ENCODE measurements at regions not wholly inside any gene's neighbourhood (a gene's known extent, or its start where the extent isn't known, plus 50 kb on each side); places are given as distances from the start of the nearest gene placed in this dataset.
"Not testable (repeated sequence)": the region's sequence is repeated elsewhere in the genome, so short reads cannot be mapped to it uniquely, and the experiment has no call there.

- no peak for DNase-seq
- Histone ChIP-seq H3K4me3 (no peak overlapping the region), H3K27me3 (no peaks in the 10 kb centered on the region), H3K4me1 (no peaks in the 10 kb centered on the region), H3K27ac (no peak overlapping the region), H3K36me3 (peaks cover 2% of the 10 kb centered on the region; the same call in 1 of the 2 replicates), H3K9me3 (replicated peaks) (peaks cover 3% of the 10 kb centered on the region; the same call in 1 of the 2 replicates)
Measured at GRCh38 chr3:101966226-101966625, 116.9 kb downstream of the NFKBIZ start.

- H3K36me3 ChIP-seq = no peaks in the 10 kb centered on the region
- no peak overlapping the region for H3K27ac ChIP-seq
- no peak overlapping the region for H3K4me3 ChIP-seq
- DNase-seq = no peak
- H3K27me3 ChIP-seq = no peaks in the 10 kb centered on the region
- H3K9me3 ChIP-seq (replicated peaks) = peaks cover 3% of the 10 kb centered on the region; the same call in 1 of the 2 replicates
- no peaks in the 10 kb centered on the region for H3K4me1 ChIP-seq
Measured at GRCh38 chr3:101970212-101970611, 120.9 kb downstream of the NFKBIZ start.

DNA sequence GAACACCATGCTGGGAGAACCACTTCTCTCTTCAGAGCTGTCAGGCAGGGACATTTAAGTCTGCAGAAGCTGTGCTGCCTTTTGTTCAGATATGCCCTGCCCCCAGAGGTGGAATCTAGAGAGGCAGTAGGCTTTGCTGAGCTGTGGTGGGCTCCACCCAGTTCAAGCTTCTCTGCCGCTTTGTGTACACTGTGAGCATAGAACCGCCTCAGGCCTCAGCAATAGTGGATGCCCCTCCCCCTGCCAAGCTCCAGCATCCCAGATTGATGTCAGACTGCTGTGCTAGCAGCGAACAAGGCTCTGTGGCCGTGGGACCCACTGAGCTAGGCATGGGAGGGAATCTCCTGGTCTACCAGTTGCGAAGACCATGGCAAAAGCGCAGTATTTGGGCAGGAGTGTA is 121.6 kb downstream of the NFKBIZ start:
- peaks cover 3% of the 10 kb centered on the region; the same call in 1 of the 2 replicates for H3K9me3 ChIP-seq (replicated peaks)
- no peak overlapping the region for H3K27ac ChIP-seq
- peak; percentile 12 to 16 for DNase-seq
- no peak overlapping the region for H3K4me3 ChIP-seq
- no peaks in the 10 kb centered on the region for H3K4me1 ChIP-seq
- no peaks in the 10 kb centered on the region for H3K36me3 ChIP-seq
- no peaks in the 10 kb centered on the region for H3K27me3 ChIP-seq

DNA sequence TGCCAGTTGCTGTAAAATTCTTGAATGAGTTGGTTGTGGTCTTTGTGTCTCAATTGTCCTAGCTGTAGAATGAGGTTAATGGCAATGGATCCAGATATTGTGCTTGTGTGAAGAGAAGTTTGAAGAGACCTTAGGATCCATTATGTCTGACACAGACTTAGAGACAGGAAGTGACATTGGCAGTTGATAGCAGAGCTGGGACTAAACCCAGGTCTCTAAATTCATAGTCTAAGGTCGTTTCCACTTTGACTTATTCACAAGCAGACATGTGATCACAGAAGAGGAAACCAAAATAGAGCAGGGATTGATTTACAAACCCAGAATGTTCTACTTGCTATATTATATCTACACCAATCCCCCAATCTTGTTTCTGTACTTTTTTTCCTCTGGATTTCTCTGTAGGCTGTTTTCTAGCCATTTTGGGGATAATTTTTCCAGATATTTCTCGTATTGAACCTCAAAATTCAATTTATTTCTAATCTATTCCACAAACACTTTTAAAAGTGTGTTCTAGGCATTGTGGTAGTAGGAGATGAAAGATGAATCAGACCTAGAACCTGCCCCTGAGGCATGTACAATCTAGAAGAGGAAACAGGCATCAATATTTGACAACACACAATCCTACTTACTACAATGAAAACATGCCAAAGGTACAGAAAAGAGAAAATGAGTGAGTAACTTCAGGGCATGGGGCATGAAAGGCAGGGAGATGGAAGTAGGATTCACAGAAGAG is 123.3 kb downstream of the NFKBIZ start:
- peaks cover 9% of the 10 kb centered on the region for H3K4me1 ChIP-seq
- H3K9me3 ChIP-seq (replicated peaks) = no peaks in the 10 kb centered on the region
- H3K27ac ChIP-seq = no peak overlapping the region
- H3K36me3 ChIP-seq = no peaks in the 10 kb centered on the region
- H3K27me3 ChIP-seq = no peaks in the 10 kb centered on the region
- H3K4me3 ChIP-seq = no peak overlapping the region
- DNase-seq = no peak

DNA sequence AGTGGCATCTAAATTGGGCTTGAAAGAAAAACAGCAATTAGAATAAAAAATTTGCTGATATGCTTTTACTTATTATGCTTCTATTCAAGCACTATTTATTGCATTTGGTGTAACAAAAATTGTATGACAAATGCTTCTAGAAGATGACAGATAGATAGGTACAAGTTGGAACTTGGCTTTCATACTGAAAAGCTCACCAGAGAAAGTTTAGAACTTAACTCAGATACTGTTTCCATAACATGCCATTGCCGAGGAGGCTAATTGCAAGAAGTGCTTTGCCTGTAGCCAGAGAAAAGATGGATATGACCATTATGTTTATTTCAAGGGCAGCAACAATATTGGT is 123.8 kb downstream of the NFKBIZ start:
- no peak overlapping the region for H3K4me3 ChIP-seq
- no peak for DNase-seq
- H3K4me1 ChIP-seq = peaks cover 9% of the 10 kb centered on the region
- no peaks in the 10 kb centered on the region for H3K36me3 ChIP-seq
- no peak overlapping the region for H3K27ac ChIP-seq
- H3K9me3 ChIP-seq (replicated peaks) = no peaks in the 10 kb centered on the region
- H3K27me3 ChIP-seq = no peaks in the 10 kb centered on the region

DNA sequence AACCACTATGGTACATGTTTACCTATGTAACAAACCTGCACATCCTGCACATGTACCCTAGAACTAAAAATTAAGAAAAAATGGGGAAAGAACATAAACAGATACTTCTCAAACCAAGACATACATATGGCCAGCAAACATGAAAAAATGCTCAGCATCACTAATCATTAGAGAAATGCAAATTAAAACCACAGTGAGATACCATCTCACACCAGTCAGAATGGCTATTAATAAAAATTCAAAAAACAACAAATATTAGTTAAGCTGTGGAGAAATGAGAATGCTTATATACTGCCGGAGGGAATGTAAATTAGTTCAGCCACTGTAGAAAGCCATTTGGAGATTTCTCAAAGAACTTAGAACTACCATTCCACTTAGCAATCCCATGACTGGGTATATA is 126.1 kb downstream of the NFKBIZ start:
- not testable (repeated sequence) for H3K27ac ChIP-seq; H3K4me1 ChIP-seq; DNase-seq; H3K27me3 ChIP-seq; H3K4me3 ChIP-seq; H3K9me3 ChIP-seq (replicated peaks); H3K36me3 ChIP-seq

DNA sequence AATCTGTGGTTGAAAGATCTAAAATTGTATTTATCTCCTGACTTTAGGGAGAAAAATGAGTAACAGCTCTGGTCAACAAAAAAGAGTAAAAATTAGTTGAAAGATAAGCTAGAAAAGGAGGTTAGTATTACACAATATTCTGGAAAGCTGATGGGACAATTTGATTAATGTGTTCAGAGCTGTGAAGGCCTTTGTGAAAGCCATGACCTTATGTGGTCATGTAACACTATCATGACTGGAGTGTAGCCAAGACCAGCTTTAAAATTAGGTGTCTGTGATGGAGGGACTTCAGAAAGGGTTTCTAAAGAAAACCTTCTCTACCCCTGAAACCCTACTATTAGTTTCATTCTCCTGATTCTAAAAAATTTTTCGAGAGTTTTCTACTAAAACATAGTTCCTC is 127.2 kb downstream of the NFKBIZ start:
- peak; percentile 29 to 72 for DNase-seq
- no peak overlapping the region for H3K4me3 ChIP-seq
- H3K4me1 ChIP-seq = peaks cover 9% of the 10 kb centered on the region
- H3K36me3 ChIP-seq = no peaks in the 10 kb centered on the region
- H3K27ac ChIP-seq = no peak overlapping the region
- H3K27me3 ChIP-seq = no peaks in the 10 kb centered on the region
- no peaks in the 10 kb centered on the region for H3K9me3 ChIP-seq (replicated peaks)

DNA sequence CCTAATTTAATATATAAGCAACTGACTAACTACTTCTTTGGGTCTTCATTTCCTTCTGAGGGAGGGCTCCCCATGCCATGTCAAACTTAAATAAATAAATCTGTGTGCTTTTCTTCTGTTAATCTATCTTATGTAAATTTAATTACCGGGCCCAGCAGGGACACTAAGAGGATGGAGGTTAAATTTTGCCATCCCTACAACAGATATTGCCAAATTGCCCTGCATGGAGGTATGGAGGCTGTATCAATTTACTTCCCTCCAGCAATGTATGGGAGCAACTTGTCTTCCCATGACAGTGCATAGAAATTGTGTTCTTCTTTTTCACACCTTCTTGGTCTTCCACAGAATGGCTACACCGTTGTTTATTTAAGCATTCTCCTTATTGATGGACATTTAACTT is 129.0 kb downstream of the NFKBIZ start:
- no peaks in the 10 kb centered on the region for H3K9me3 ChIP-seq (replicated peaks)
- no peak overlapping the region for H3K27ac ChIP-seq
- no peak overlapping the region for H3K4me3 ChIP-seq
- no peaks in the 10 kb centered on the region for H3K27me3 ChIP-seq
- peak in 1 of 2 experiments; percentile 15 for DNase-seq
- H3K4me1 ChIP-seq = peaks cover 9% of the 10 kb centered on the region
- no peaks in the 10 kb centered on the region for H3K36me3 ChIP-seq

- no peak overlapping the region for H3K27ac ChIP-seq
- peak in 1 of 2 experiments; percentile 32 for DNase-seq
- H3K36me3 ChIP-seq = no peaks in the 10 kb centered on the region
Measured at GRCh38 chr3:101979033-101979432, 129.7 kb downstream of the NFKBIZ start.

GRCh38 chr3:101984356-101984755 is 135.0 kb downstream of the NFKBIZ start:
- Histone ChIP-seq H3K27ac (no peak overlapping the region), H3K36me3 (no peaks in the 10 kb centered on the region), H3K27me3 (no peaks in the 10 kb centered on the region), H3K4me3 (no peak overlapping the region), H3K9me3 (replicated peaks) (no peaks in the 10 kb centered on the region), H3K4me1 (no peaks in the 10 kb centered on the region)
- no peak for DNase-seq

More at GRCh38 chr3:101979033-101979432, 129.7 kb downstream of the NFKBIZ start:
- Histone ChIP-seq H3K4me3 (no peak overlapping the region), H3K4me1 (peaks cover 9% of the 10 kb centered on the region), H3K9me3 (replicated peaks) (no peaks in the 10 kb centered on the region), H3K27me3 (no peaks in the 10 kb centered on the region)

- peaks cover 3% of the 10 kb centered on the region; the same call in 1 of the 2 replicates for H3K4me1 ChIP-seq
Measured at GRCh38 chr3:101988596-101988995, 139.3 kb downstream of the NFKBIZ start.

DNA sequence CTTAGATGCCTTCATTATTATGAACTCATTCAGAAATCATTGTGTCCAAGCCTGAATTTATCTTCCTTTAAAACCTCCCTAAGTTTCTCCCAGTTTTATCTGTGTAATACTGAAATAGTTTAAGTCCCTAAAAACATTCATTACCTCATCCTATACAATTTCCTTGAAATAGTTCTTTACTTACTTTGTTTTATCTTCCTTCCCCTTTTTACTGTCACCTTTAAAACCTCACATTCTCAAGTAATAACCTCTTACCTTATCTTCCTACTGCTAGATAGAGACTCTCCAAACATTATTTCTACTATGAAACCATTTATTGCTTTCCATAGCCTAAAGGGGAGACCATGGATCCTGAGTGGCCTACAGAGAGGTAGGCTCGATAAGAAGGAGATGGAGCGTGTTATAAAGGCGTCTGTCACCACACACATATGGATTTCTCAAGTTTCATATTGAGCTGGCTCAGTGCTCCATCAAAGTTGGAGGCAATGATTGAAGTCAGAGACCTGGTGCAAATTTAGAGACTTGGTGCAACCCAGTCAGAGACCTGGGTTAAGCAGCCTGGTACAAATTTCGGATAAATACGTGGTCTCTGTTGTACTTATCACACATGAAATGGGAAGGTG is 140.4 kb downstream of the NFKBIZ start:
- Histone ChIP-seq H3K4me1 (peaks cover 3% of the 10 kb centered on the region; the same call in 1 of the 2 replicates), H3K4me3 (no peak overlapping the region), H3K27ac (no peak overlapping the region), H3K9me3 (replicated peaks) (no peaks in the 10 kb centered on the region), H3K36me3 (no peaks in the 10 kb centered on the region), H3K27me3 (no peaks in the 10 kb centered on the region)
- DNase-seq = no peak

More at GRCh38 chr3:101988596-101988995, 139.3 kb downstream of the NFKBIZ start:
- Histone ChIP-seq H3K27me3 (no peaks in the 10 kb centered on the region), H3K9me3 (replicated peaks) (no peaks in the 10 kb centered on the region), H3K36me3 (no peaks in the 10 kb centered on the region), H3K4me3 (no peak overlapping the region), H3K27ac (no peak overlapping the region)
- no peak for DNase-seq

GRCh38 chr3:101992863-101993262 is 143.5 kb downstream of the NFKBIZ start:
- Histone ChIP-seq H3K4me1 (peaks cover 3% of the 10 kb centered on the region; the same call in 1 of the 2 replicates), H3K36me3 (no peaks in the 10 kb centered on the region), H3K9me3 (replicated peaks) (no peaks in the 10 kb centered on the region), H3K4me3 (no peak overlapping the region), H3K27ac (no peak overlapping the region), H3K27me3 (no peaks in the 10 kb centered on the region)
- no peak for DNase-seq

GRCh38 chr3:101994386-101994785 is 145.1 kb downstream of the NFKBIZ start:
- Histone ChIP-seq H3K27ac (no peak overlapping the region), H3K4me1 (peaks cover 3% of the 10 kb centered on the region; the same call in 1 of the 2 replicates), H3K36me3 (no peaks in the 10 kb centered on the region), H3K27me3 (no peaks in the 10 kb centered on the region), H3K4me3 (no peak overlapping the region), H3K9me3 (replicated peaks) (no peaks in the 10 kb centered on the region)
- no peak for DNase-seq

- Histone ChIP-seq H3K27me3 (no peaks in the 10 kb centered on the region), H3K4me3 (no peak overlapping the region), H3K4me1 (peaks cover 3% of the 10 kb centered on the region; the same call in 1 of the 2 replicates), H3K9me3 (replicated peaks) (no peaks in the 10 kb centered on the region), H3K36me3 (no peaks in the 10 kb centered on the region), H3K27ac (no peak overlapping the region)
- no peak for DNase-seq
Measured at GRCh38 chr3:101995371-101996046, 146.2 kb downstream of the NFKBIZ start.
